GM19438 (cell line): ENCODE measurements at regions not wholly inside any gene's neighbourhood (a gene's known extent, or its start where the extent isn't known, plus 50 kb on each side); places are given as distances from the start of the nearest gene placed in this dataset.
"Not testable (repeated sequence)": the region's sequence is repeated elsewhere in the genome, so short reads cannot be mapped to it uniquely, and the experiment has no call there.

Source experiments
- ATAC-seq: cut with Tn5 transposase; IDR thresholded peaks from one replicate; pipeline ENCODE4 v1.9.1; 2021; ENCODE audit warnings: low read depth; ENCODE audit not compliant: unreplicated experiment

DNA sequence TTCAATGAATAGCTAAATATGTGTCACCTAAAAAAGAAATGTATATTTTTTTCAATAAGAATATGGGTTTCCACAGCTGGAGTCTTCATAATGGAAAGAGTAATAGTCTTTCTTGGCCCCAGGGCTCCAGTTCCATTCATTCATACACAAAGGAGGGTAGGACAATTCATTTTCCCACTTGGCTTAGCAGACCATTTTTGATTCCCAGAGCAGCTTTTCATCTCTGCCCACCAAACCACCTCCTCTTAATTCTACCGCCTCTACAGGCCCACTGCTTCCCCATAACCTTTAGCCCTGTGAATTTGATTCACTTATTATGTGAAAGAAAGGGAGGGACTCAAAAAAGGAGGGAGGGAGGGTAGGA lies 129.9 kb upstream of the PAK3 start:
- no peak for ATAC-seq

- ATAC-seq: no peak
Measured at GRCh38 chrX:110965409-110966090, 130.4 kb upstream of the PAK3 start.

DNA sequence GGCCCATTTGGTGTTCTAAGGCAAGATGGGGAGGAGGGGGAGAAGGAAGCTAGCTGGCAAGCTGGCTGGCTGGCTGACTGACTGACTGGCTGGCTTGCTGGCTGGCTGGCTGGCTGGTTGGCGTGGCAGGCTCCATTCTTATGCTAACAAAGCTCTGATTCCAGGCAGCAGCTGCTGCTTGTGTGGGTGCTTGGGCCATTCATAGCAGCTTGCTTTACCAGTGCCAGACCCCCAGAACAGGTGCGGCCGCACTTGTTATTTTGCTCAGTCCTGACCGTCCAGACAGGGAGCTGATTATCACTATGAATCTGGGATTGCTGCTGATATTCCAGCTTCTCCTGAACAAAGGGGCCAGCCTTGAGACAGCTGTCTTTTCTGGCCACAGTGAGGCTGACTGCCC lies 131.2 kb upstream of the PAK3 start:
- no peak for ATAC-seq

GRCh38 chrX:110962451-110962850 lies 133.5 kb upstream of the PAK3 start:
- ATAC-seq: no peak

DNA sequence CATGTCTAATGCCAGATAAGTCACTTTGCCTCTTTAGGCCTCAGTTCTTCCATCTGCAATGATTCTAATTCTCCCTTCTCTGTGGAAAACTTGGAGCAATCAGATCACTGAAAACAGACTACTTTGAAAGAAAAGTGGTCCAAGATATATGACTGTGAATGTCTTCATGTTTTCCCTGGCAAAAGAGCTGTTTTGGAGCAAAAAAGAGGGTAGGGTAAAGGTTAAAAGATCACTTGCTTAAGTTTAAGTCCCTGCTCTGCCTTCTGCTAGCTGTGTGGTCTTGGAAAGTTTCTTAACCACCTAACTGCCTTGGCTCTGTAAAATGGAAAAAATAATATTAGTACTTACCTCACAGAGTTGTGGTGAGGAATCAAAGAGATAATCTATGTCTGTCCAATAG lies 140.3 kb upstream of the PAK3 start:
- no peak for ATAC-seq

GRCh38 chrX:110954428-110955100 lies 141.4 kb upstream of the PAK3 start:
- ATAC-seq: no peak

GRCh38 chrX:110951472-110952269 lies 144.3 kb upstream of the PAK3 start:
- no peak for ATAC-seq

- ATAC-seq: no peak
Measured at GRCh38 chrX:110944751-110945675, 149.4 kb upstream of the CHRDL1 start.

DNA sequence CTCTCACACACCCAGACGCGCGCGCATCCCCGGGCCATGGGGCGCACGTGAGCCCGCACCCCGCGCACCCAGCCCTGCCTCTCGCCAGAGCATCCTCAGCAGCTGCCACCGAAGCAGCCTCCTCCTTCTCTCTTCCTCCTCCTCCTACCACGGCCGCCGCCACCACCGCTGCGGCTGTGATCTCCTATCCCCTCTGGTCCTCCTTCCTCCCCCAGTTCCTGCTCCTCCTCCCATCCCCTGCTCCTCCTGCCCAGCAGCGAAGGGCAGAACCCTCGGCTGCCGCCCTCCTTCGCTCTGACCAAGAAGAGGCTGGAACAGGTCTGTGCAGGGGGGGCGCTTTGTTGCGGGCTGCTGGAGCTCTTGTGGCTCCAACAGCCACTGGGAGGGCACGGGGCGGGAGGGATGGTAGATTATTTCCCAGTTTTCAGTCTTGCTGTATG lies 148.7 kb upstream of the CHRDL1 start:
- no peak for ATAC-seq

- no peak for ATAC-seq
Measured at GRCh38 chrX:110941906-110942305, 146.3 kb upstream of the CHRDL1 start.

DNA sequence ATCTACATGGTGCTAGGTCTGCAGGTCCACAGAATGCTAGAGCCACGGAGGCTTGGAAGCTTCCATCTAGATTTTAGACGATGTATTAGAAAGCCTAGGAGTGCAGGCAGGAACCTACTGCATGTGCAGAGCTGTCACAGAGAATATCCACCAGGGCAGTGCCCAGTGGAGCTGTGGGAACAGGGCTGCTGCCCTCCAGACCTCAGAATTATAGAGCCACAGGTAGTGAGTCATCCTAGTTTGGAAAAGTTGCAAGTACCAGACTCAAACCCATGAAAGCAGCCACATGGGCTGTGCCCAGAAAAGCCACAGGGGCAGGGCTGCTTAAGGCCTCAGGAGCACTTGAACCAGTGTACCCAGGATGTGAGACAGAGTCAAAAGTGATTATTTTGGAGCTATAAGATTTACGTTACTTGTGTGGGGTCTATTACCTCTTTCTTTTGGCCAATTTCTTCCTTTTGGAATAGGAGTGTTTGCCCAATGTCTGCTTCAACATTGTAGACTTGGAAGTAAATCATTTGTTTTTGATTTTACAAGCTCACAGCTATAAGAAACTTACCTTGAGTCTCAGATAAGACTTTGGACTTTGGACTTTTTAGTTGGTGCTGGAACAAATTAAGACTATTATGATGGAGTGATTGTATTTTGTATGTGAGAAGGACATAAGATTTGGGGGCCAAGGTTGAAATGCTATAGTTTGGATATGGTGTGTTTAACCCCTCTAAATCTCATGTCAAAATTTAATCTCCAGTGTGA lies 143.5 kb upstream of the CHRDL1 start:
- no peak for ATAC-seq

- ATAC-seq: no peak
Measured at GRCh38 chrX:110924871-110925270, 129.3 kb upstream of the CHRDL1 start.

DNA sequence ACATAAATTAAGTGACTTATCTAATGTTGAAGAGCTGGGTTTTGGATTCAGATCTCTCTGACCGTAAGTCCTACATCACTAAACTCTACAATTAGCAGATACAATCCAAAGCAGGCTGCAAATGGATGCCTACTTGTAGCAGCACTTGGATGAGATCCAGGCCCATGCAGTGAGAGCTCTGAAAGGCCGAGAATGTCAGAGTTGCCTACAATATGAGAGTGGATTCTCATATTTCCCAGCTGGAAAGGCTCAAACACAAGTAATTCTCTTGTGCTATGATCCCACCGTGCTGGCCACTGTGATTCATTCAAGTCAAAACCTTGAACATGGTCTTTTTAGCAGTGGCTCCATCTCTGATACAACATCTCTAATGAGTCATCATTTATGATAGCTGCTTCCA lies 125.4 kb upstream of the CHRDL1 start:
- ATAC-seq: no peak

DNA sequence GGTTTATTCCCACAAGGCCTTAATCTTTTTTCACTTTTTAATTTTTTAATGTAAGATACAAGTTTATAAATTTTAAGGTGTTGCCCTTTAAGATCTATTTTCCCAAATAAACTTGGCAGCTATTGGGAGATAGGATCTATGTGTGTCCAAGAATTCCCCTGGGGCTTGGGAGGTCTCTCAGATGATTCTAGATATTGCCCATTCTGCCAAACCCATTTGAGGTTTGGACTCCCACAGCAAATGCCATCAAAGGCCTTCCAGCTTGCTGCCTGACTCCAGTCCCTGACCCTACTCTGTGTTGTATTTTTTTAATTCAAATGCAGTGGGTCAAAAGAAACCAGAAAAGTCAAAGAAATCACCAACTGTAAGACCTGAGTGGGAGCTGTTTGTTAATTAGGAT lies 120.0 kb upstream of the CHRDL1 start:
- ATAC-seq: no peak

GRCh38 chrX:110915111-110915510 lies 119.5 kb upstream of the CHRDL1 start:
- ATAC-seq: no peak

DNA sequence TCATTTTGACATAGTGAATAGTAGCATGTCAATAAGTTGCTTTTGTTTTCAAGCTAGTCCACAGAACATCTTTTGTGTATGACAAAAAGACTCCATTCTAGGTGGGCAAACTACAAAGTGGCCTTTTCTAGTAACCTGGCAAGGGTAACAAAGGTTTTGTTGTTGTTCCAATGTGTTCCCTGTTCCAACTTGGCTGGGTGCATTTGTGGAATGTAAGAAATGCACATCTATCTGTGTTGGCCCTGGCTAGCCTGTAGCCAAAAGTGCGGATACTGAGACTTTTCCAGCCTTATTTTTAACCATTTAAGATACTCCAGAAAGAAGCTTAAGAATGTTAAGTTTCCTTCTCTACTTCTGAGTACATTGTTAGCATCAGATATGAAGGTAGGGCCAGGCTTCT lies 118.7 kb upstream of the CHRDL1 start:
- ATAC-seq: no peak

GRCh38 chrX:110904747-110905146 lies 109.1 kb upstream of the CHRDL1 start:
- ATAC-seq: not testable (repeated sequence)

GRCh38 chrX:110881971-110882370 lies 86.4 kb upstream of the CHRDL1 start:
- no peak for ATAC-seq

GRCh38 chrX:110877326-110877725 lies 81.7 kb upstream of the CHRDL1 start:
- no peak for ATAC-seq

- ATAC-seq: no peak
Measured at GRCh38 chrX:110871839-110872238, 76.2 kb upstream of the CHRDL1 start.
